ENCODE measurements at regions not wholly inside any gene's neighbourhood (a gene's known extent, or its start where the extent isn't known, plus 50 kb on each side); places are given as distances from the start of the nearest gene placed in this dataset.

GRCh38 chr11:28542561-28542960 lies 434.4 kb downstream of the METTL15 start:
- TF ChIP-seq CTCF (IDR thresholded peaks at IDR 0.05; ENCODE audit: borderline replicate concordance, extremely low read depth, low read length, poor library complexity, severe bottlenecking) (no peak), EZH2 (IDR thresholded peaks at IDR 0.05; ENCODE audit: borderline replicate concordance, low read depth, low read length, severe bottlenecking) (no peak)

Measured in DND-41 (cell line).